ENCODE measurements at regions not wholly inside any gene's neighbourhood (a gene's known extent, or its start where the extent isn't known, plus 50 kb on each side); places are given as distances from the start of the nearest gene placed in this dataset.

GRCh38 chr2:198857246-198857645 is 600.5 kb downstream of the SATB2 start:
- TF ChIP-seq CTCF (IDR thresholded peaks at IDR 0.05) (no peak), ZNF281 (CRISPR knock-in tag; IDR thresholded peaks at IDR 0.05) (no peak), E2F4 (CRISPR knock-in tag; IDR thresholded peaks at IDR 0.05; ENCODE audit: borderline replicate concordance, low read depth) (no peak), ZNF263 (CRISPR knock-in tag; IDR thresholded peaks at IDR 0.05; ENCODE audit: low read depth) (no peak), ELF4 (CRISPR knock-in tag; IDR thresholded peaks at IDR 0.05; ENCODE audit: low read depth) (no peak), MAX (CRISPR knock-in tag; IDR thresholded peaks at IDR 0.05) (no peak), CREM (CRISPR knock-in tag; IDR thresholded peaks at IDR 0.05) (no peak), TEAD4 (CRISPR knock-in tag; IDR thresholded peaks at IDR 0.05) (no peak), ZNF396 (CRISPR knock-in tag; IDR thresholded peaks at IDR 0.05; ENCODE audit: borderline replicate concordance) (no peak), ATF2 (CRISPR knock-in tag; IDR thresholded peaks at IDR 0.05; ENCODE audit: borderline replicate concordance, low read depth) (no peak), SP1 (CRISPR knock-in tag; conservative IDR thresholded peaks at IDR 0.05) (no peak), USF2 (CRISPR knock-in tag; IDR thresholded peaks at IDR 0.05) (no peak), ZBTB21 (CRISPR knock-in tag; IDR thresholded peaks at IDR 0.05; ENCODE audit: borderline replicate concordance) (no peak), CREB1 (CRISPR knock-in tag; IDR thresholded peaks at IDR 0.05) (no peak)

Measured in WTC11 (cell line).